Left lung (tissue), 4 donors: ENCODE measurements at regions not wholly inside any gene's neighbourhood (a gene's known extent, or its start where the extent isn't known, plus 50 kb on each side); places are given as distances from the start of the nearest gene placed in this dataset.

Experiments used
- ATAC-seq: fragments of 200-7000 bp; cut with Tn5 transposase; one replicate; pipeline ENCODE4 v1.9.1; 2020; ENCODE audit warnings: moderate library complexity
- DNase-seq, 4 donors: peaks; one replicate each; pipeline ENCODE4 v3.0.0-alpha.2; 2013 to 2020
- H3K27ac ChIP-seq, 2 donors: fragments of 200-600 bp; sonication (generic) in 1 of 2; one replicate each; pipeline versions ENCODE4 v1.5.0 to v1.8.0; 2020 to 2021
- H3K27me3 ChIP-seq, 2 donors: fragments of 200-600 bp; sonication (generic) in 1 of 2; one replicate each; pipeline versions ENCODE4 v1.5.0 to v1.8.0; 2020 to 2021
- H3K36me3 ChIP-seq, 2 donors: fragments of 200-600 bp; sonication (generic) in 1 of 2; one replicate each; pipeline versions ENCODE4 v1.5.0 to v1.8.0; 2020 to 2021
- H3K4me1 ChIP-seq, 2 donors: fragments of 200-600 bp; one replicate each; pipeline ENCODE4 v1.8.0; 2021
- H3K4me3 ChIP-seq, 2 donors: fragments of 200-600 bp; sonication (generic) in 1 of 2; one replicate each; pipeline versions ENCODE4 v1.5.0 to v1.8.0; 2020 to 2021; ENCODE audit warnings: mild to moderate bottlenecking in 1 of 2
- H3K9me3 ChIP-seq, 2 donors: fragments of 200-600 bp; sonication (generic) in 1 of 2; one replicate each; pipeline versions ENCODE4 v1.5.0 to v1.8.0; 2020 to 2021
- CTCF ChIP-seq, 2 donors: fragments of 200-600 bp; sonication (generic) in 1 of 2; IDR thresholded peaks; one replicate each; pipeline versions ENCODE4 v1.5.0 to v1.8.0; 2021; ENCODE audit warnings: antibody characterized with exemption in 2 of 2
- intact Hi-C, 2 donors: fragments of 100-400 bp; cut with DNase I; formaldehyde crosslinking; loops; one replicate each; pipeline versions ENCODE4 v1.11.2 to v1.14.2; 2022
- donor health status: DM: no; HTN: yes; CAD: no.
- donor health status: DM: no; HTN: no; CAD: no.

- intact Hi-C loops: no loop called here
- DNase-seq: no peak
- Histone ChIP-seq H3K4me3 (no peak overlapping the region), H3K4me1 (no peaks in the 10 kb centered on the region), H3K27me3 (no peaks in the 10 kb centered on the region), H3K36me3 (no peaks in the 10 kb centered on the region), H3K27ac (no peak overlapping the region), H3K9me3 (no peaks in the 10 kb centered on the region)
- TF ChIP-seq CTCF (IDR thresholded peaks at IDR 0.05): no peak
- ATAC-seq: no peak
These were observed 123.5 kb upstream of the NDP start for GRCh38 chrX:44096666-44097065.

GRCh38 chrX:44094821-44095530, 121.8 kb upstream of the NDP start:
- no peaks in the 10 kb centered on the region for H3K36me3 ChIP-seq
- ATAC-seq (no peak), DNase-seq (no peak)
- no peak overlapping the region for H3K4me3 ChIP-seq
- no peaks in the 10 kb centered on the region for H3K27me3 ChIP-seq
- no peaks in the 10 kb centered on the region for H3K4me1 ChIP-seq
- no peak overlapping the region for H3K27ac ChIP-seq
- TF ChIP-seq CTCF (IDR thresholded peaks at IDR 0.05): no peak
- intact Hi-C loops: no loop called here
- H3K9me3 ChIP-seq: no peaks in the 10 kb centered on the region

- no peak for TF ChIP-seq CTCF (IDR thresholded peaks at IDR 0.05)
- no peak overlapping the region for H3K4me3 ChIP-seq
- H3K27me3 ChIP-seq: no peaks in the 10 kb centered on the region
- intact Hi-C loops: no loop called here
- no peak for DNase-seq
- no peaks in the 10 kb centered on the region for H3K9me3 ChIP-seq
- ATAC-seq: no peak
- H3K27ac ChIP-seq: no peak overlapping the region
- no peaks in the 10 kb centered on the region for H3K4me1 ChIP-seq
- no peaks in the 10 kb centered on the region for H3K36me3 ChIP-seq
These were observed 120.2 kb upstream of the NDP start for GRCh38 chrX:44093431-44093830.

GRCh38 chrX:44092778-44093177, 119.6 kb upstream of the NDP start:
- DNase-seq: no peak
- intact Hi-C loops: no loop called here
- Histone ChIP-seq H3K4me1 (no peaks in the 10 kb centered on the region), H3K27me3 (no peaks in the 10 kb centered on the region), H3K4me3 (no peak overlapping the region), H3K9me3 (no peaks in the 10 kb centered on the region), H3K27ac (no peak overlapping the region), H3K36me3 (no peaks in the 10 kb centered on the region)
- ATAC-seq: peak; percentile 31
- no peak for TF ChIP-seq CTCF (IDR thresholded peaks at IDR 0.05)

- Histone ChIP-seq H3K27me3 (no peaks in the 10 kb centered on the region), H3K4me1 (no peaks in the 10 kb centered on the region), H3K27ac (no peak overlapping the region), H3K36me3 (no peaks in the 10 kb centered on the region), H3K9me3 (no peaks in the 10 kb centered on the region), H3K4me3 (no peak overlapping the region)
- no peak for TF ChIP-seq CTCF (IDR thresholded peaks at IDR 0.05)
- ATAC-seq (no peak), DNase-seq (no peak)
- intact Hi-C loops: no loop called here
These were observed 115.4 kb upstream of the NDP start for GRCh38 chrX:44088510-44089144.
